Lower leg skin (tissue), 3 donors: ENCODE measurements at regions not wholly inside any gene's neighbourhood (a gene's known extent, or its start where the extent isn't known, plus 50 kb on each side); places are given as distances from the start of the nearest gene placed in this dataset.

Source experiments
- CTCF ChIP-seq, 3 donors: fragments of 450-650 bp; IDR thresholded peaks; one replicate each; pipeline ENCODE4 v1.5.1; 2016; ENCODE audit warnings: antibody characterized with exemption in 3 of 3, mild to moderate bottlenecking in 3 of 3, moderate library complexity in 2 of 3
- POLR2A ChIP-seq, 2 donors: fragments of 450-650 bp; IDR thresholded peaks; one replicate each; pipeline ENCODE4 v1.6.1; 2016 to 2017; ENCODE audit warnings: antibody characterized with exemption in 2 of 2, mild to moderate bottlenecking in 1 of 2, moderate library complexity in 1 of 2

GRCh38 chr18:55105873-55106272 lies 146.6 kb upstream of the CCDC68 start:
- no peak for TF ChIP-seq CTCF (IDR thresholded peaks at IDR 0.05)
- no peak for TF ChIP-seq POLR2A (IDR thresholded peaks at IDR 0.05)
